ENCODE measurements at regions not wholly inside any gene's neighbourhood (a gene's known extent, or its start where the extent isn't known, plus 50 kb on each side); places are given as distances from the start of the nearest gene placed in this dataset.
A peak's percentile ranks its signal among the peaks of the same experiment; 100 is the strongest.

DNA sequence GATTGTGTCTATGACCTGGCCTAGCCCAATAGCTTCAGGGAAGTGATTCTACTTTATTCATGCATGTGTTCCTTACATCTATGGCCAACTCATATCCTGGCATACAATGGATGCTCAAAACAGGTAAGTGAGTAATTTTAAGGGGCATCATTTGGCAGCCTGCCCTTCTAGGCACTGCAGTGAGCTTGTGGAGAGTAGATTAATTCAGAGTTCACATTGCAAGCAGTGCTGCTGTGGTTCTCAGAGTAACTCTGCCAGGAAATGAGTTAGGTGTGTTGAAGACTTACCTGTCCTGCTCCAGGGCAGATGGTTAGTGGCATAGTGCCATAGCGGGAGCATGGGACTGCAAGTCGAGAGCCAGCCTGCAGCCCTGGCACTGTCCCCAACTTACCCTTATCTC, 158.0 kb downstream of the SCP2D1 start:
- H3K36me3 Mint-ChIP-seq (ENCODE audit: low read depth), result no peaks in the 10 kb centered on the region
- H3K4me1 Mint-ChIP-seq, result peaks cover 6% of the 10 kb centered on the region
- TF ChIP-seq, protein P1, sequence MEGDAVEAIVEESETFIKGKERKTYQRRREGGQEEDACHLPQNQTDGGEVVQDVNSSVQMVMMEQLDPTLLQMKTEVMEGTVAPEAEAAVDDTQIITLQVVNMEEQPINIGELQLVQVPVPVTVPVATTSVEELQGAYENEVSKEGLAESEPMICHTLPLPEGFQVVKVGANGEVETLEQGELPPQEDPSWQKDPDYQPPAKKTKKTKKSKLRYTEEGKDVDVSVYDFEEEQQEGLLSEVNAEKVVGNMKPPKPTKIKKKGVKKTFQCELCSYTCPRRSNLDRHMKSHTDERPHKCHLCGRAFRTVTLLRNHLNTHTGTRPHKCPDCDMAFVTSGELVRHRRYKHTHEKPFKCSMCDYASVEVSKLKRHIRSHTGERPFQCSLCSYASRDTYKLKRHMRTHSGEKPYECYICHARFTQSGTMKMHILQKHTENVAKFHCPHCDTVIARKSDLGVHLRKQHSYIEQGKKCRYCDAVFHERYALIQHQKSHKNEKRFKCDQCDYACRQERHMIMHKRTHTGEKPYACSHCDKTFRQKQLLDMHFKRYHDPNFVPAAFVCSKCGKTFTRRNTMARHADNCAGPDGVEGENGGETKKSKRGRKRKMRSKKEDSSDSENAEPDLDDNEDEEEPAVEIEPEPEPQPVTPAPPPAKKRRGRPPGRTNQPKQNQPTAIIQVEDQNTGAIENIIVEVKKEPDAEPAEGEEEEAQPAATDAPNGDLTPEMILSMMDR (IDR thresholded peaks at IDR 0.05), result no peak
- H3K9me3 Mint-ChIP-seq, result no peaks in the 10 kb centered on the region
- no peak for DNase-seq
- no peak overlapping the region for H3K27ac Mint-ChIP-seq
- H3K4me3 Mint-ChIP-seq, result no peak overlapping the region
- peaks cover 15% of the 10 kb centered on the region for H3K27me3 Mint-ChIP-seq (ENCODE audit: low read depth, poor library complexity)

DNA sequence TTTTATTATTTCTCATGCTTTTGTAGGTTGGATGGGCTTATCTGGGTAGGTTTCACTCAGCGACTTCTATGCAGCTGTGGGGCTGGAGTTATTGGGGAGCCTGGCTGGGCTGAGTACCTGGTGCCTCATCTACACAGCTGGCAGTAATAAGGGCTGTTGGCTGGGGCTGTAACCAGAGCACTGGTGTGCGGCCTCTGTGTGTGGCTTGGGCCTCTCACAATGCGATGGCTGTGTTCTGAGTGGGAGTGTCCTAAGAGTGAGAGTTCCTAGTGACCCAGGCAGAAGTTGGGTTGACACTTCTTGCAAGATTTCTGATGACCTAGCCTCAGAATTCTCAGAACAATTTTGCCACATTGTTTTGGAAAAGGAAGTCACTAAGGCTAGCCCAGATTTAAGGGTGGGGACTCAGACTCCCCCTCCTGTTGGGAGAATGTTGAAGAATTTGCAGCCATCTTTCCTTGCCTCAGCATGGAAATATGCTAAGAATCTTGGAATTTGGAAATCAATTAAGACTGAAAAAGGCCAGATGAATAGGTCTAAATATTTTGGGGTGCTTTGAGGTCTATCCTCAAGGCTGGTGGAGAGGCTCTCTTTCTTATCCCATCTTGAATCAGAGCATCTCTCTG, 158.8 kb downstream of the SCP2D1 start:
- Mint-ChIP-seq H3K36me3 (ENCODE audit: low read depth) (no peaks in the 10 kb centered on the region), H3K27ac (no peak overlapping the region), H3K4me1 (peaks cover 6% of the 10 kb centered on the region), H3K4me3 (no peak overlapping the region), H3K9me3 (no peaks in the 10 kb centered on the region), H3K27me3 (ENCODE audit: low read depth, poor library complexity) (peaks cover 11% of the 10 kb centered on the region)
- TF ChIP-seq, protein P1 (IDR thresholded peaks at IDR 0.05), result no peak
- no peak for DNase-seq

DNA sequence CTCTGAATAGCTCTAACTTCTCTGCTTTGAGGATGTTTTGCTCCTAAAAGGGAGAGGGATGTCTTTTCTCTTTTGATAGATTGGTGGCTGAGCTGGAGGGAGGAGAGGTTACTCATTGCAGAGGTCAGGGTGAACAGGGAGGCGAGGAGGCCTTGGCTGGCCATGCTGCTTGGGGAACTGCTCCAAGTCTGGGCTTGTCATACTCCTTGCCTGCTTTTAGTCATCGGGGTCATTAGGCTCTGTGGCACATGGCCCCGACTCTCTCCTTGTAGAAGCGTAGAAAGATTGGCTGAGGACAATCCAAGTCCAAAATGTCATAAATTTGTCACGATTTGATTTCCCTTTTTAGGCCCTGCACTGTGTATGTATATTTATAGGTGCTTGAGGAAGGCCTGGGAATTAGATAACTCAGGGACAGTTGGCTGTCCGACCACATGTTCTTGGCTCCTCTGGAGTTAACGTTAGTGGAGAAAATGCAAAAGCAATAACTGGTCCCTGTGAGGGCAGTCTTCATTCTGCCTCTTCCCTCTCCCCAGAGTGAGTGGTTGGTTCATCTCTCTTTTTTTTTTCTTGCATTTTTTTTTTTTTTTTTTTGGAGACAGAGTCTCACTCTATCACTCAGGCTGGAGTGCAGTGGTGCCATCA, 160.1 kb downstream of the SCP2D1 start:
- Mint-ChIP-seq H3K27ac (peak overlapping the region; percentile 84), H3K9me3 (no peaks in the 10 kb centered on the region), H3K36me3 (ENCODE audit: low read depth) (no peaks in the 10 kb centered on the region), H3K4me1 (peaks cover 6% of the 10 kb centered on the region), H3K27me3 (ENCODE audit: low read depth, poor library complexity) (peaks cover 4% of the 10 kb centered on the region), H3K4me3 (no peak overlapping the region)
- no peak for DNase-seq
- TF ChIP-seq, protein P1 (IDR thresholded peaks at IDR 0.05), result no peak

DNA sequence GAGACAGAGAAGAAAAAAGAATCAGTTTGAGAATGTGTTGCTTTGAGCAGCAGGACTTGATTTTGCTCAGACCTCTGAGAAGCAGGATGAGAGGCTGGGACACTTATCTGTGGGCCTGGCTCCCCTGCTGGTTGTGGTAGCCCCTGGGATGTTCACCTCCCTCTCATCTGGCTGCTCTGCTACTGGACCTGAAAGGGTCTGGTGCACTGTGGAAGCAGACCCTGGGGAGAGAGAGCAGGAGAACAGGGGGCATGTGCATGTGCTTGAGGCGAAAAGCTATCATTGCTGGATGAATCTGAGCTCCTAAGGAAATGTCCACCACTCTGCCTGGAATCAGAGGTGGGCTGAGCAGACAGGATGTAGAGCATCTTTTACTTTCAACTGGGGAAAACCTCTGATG, 161.1 kb downstream of the SCP2D1 start:
- Mint-ChIP-seq H3K4me1 (peaks cover 6% of the 10 kb centered on the region), H3K27me3 (ENCODE audit: low read depth, poor library complexity) (no peaks in the 10 kb centered on the region), H3K27ac (no peak overlapping the region), H3K4me3 (no peak overlapping the region), H3K36me3 (ENCODE audit: low read depth) (no peaks in the 10 kb centered on the region), H3K9me3 (no peaks in the 10 kb centered on the region)
- no peak for DNase-seq
- TF ChIP-seq, protein P1 (IDR thresholded peaks at IDR 0.05), result no peak

DNA sequence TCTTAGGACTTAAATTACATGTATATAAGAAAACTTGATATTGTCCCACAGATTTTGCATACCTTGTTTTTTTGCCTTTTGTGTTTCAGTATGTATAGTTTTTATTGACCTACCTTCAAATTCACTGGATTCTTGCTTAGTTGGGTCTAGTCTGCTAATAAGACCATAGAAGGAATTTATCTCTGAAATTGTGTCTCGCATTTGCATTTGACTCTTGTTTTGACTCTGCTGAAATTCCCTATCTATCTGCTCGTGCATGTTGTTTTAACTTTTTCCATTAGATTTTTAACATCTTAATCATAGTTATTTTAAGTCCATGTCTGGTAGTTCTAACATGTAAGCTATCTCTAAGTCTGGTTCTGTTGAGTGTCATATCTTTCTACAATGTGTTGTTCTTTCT, 163.9 kb downstream of the SCP2D1 start:
- no peak overlapping the region for H3K27ac Mint-ChIP-seq
- H3K27me3 Mint-ChIP-seq (ENCODE audit: low read depth, poor library complexity), result no peaks in the 10 kb centered on the region
- no peaks in the 10 kb centered on the region for H3K9me3 Mint-ChIP-seq
- TF ChIP-seq, protein P1 (IDR thresholded peaks at IDR 0.05), result no peak
- DNase-seq, result no peak
- no peak overlapping the region for H3K4me3 Mint-ChIP-seq
- H3K4me1 Mint-ChIP-seq, result peaks cover 6% of the 10 kb centered on the region
- no peaks in the 10 kb centered on the region for H3K36me3 Mint-ChIP-seq (ENCODE audit: low read depth)

DNA sequence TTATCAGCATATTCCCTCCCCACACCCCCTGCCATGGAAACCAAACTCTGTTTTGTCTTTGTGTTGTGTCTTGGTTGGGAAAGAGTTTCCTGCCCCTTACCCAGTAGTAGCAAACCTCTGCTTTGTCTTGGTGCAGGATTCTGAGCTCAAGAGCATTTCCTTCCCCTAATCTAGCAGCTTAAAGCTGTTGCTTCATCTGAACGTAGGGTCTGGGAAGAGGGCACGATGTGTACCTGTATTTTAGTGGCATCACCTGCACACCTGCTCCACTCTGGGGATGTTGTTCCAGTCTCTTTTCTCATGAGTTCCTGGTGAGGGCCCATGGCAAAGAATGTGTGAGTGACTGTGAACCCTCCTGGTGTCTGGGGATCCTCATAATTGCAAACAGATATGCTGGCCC, 164.7 kb downstream of the SCP2D1 start:
- TF ChIP-seq, protein P1 (IDR thresholded peaks at IDR 0.05), result no peak
- no peaks in the 10 kb centered on the region for H3K9me3 Mint-ChIP-seq
- no peak overlapping the region for H3K27ac Mint-ChIP-seq
- H3K36me3 Mint-ChIP-seq (ENCODE audit: low read depth), result no peaks in the 10 kb centered on the region
- no peak overlapping the region for H3K4me3 Mint-ChIP-seq
- H3K27me3 Mint-ChIP-seq (ENCODE audit: low read depth, poor library complexity), result no peaks in the 10 kb centered on the region
- DNase-seq, result no peak
- H3K4me1 Mint-ChIP-seq, result peaks cover 4% of the 10 kb centered on the region
